K562 (cell line): ENCODE measurements at regions not wholly inside any gene's neighbourhood (a gene's known extent, or its start where the extent isn't known, plus 50 kb on each side); places are given as distances from the start of the nearest gene placed in this dataset.
A peak's percentile ranks its signal among the peaks of the same experiment; 100 is the strongest.

Experiments used
- ATAC-seq: fragments of 200-7000 bp; cut with Tn5 transposase; 3 replicates; pipeline ENCODE4 v1.9.1; 2020; ENCODE audit warnings: moderate library complexity
- BruUV-seq: library from RNA; stranded (reverse); fragments of 400-500 nt; replicated peaks from 2 replicates; lab custom pipeline; 2021; lab: Mats Ljungman, UMichigan
- CTCF ChIA-PET: fragments of 300-600 bp; formaldehyde crosslinking; extraction: SDS; loops from one replicate; lab custom pipeline; 2021; ENCODE audit warnings: low intra/inter-chr PET ratio; lab: Yijun Ruan, JAX
- POLR2A ChIA-PET: fragments of 300-600, 350-650 bp; sonication (Branson Sonifier 250); formaldehyde crosslinking; extraction: SDS; loops from one replicate; lab custom pipeline; 2021; ENCODE audit warnings: antibody characterized with exemption, inconsistent platforms; lab: Yijun Ruan, JAX
- DNase-seq, 4 experiments: peaks; one replicate each; pipeline versions ENCODE4 v3.0.0 to v3.0.0-alpha.2; 2011 to 2018; ENCODE audit warnings: low spot score in 3 of 4, mixed read lengths in 3 of 4; ENCODE audit errors: extremely low read depth in 1 of 4
- FAIRE-seq: peaks from 2 replicates; lab custom pipeline; 2011; peaks lifted over from hg19 to GRCh38; lab: Jason Lieb, UNC
- H2AFZ ChIP-seq: 2 replicates; pipeline ENCODE4 v1.6.0; 2011; ENCODE audit warnings: low read depth, low read length, control low read depth, inconsistent platforms
- H3K27ac ChIP-seq: fragments of 200-600 bp; 3 replicates; pipeline ENCODE4 v1.8.0; 2011; ENCODE audit warnings: low read depth, mild to moderate bottlenecking, control low read depth, inconsistent platforms, low read length, moderate library complexity, mixed read lengths; ENCODE audit errors: extremely low read depth
- H3K27me3 ChIP-seq, 2 experiments: fragments of 300-600 bp in 1 of 2; 2 replicates in 1 of 2; 3 replicates in 1 of 2; pipeline versions ENCODE4 v1.6.0 to v1.8.0; 2011; ENCODE audit warnings: inconsistent platforms in 2 of 2, low read length in 2 of 2, mild to moderate bottlenecking in 1 of 2, mixed read lengths in 1 of 2, moderate library complexity in 1 of 2; ENCODE audit not compliant: control insufficient read depth in 2 of 2, insufficient read depth in 2 of 2
- H3K36me3 ChIP-seq: fragments of 300-600 bp; 3 replicates; pipeline ENCODE4 v1.8.0; 2011; ENCODE audit warnings: mild to moderate bottlenecking, low read length, inconsistent platforms; ENCODE audit not compliant: control insufficient read depth, insufficient read depth
- H3K4me1 ChIP-seq, 2 experiments: fragments of 200-600 bp in 1 of 2; replicated peaks in 1 of 2; 2 replicates in 1 of 2; 3 replicates in 1 of 2; pipeline versions ENCODE4 v1.5.1 to v1.8.0; 2011; ENCODE audit warnings: inconsistent platforms in 2 of 2, low read length in 2 of 2, mild to moderate bottlenecking in 1 of 2, mixed read lengths in 1 of 2, moderate library complexity in 1 of 2; ENCODE audit not compliant: control insufficient read depth in 2 of 2, insufficient read depth in 2 of 2
- H3K4me2 ChIP-seq: 2 replicates; pipeline ENCODE4 v1.6.1; 2011; ENCODE audit warnings: low read length, control low read depth, inconsistent platforms, mixed read lengths; ENCODE audit not compliant: insufficient read depth
- H3K4me3 ChIP-seq: fragments of 200-600 bp; sonication (generic), shearing (Covaris generic); 2 replicates; pipeline ENCODE4 v1.5.1; 2016; ENCODE audit warnings: control low read depth, inconsistent platforms
- H3K79me2 ChIP-seq: fragments of 200-600 bp; 3 replicates; pipeline ENCODE4 v1.8.0; 2011; ENCODE audit warnings: low read length, inconsistent platforms; ENCODE audit not compliant: control insufficient read depth, insufficient read depth
- H3K9ac ChIP-seq, 2 experiments: 2 replicates each; pipeline versions ENCODE4 v1.6.0 to v1.6.1; 2011; ENCODE audit warnings: low read depth in 2 of 2, low read length in 2 of 2, control low read depth in 1 of 2, inconsistent platforms in 1 of 2, mild to moderate bottlenecking in 1 of 2, mixed read lengths in 1 of 2; ENCODE audit not compliant: insufficient read depth in 1 of 2
- H3K9me1 ChIP-seq: one replicate; pipeline ENCODE4 v1.6.0; 2011; ENCODE audit warnings: inconsistent platforms, mild to moderate bottlenecking, low read length, moderate library complexity; ENCODE audit not compliant: control insufficient read depth, insufficient read depth
- H3K9me3 ChIP-seq: replicated peaks from 2 replicates; pipeline ENCODE4 v1.5.1; 2011; ENCODE audit warnings: low read depth, low read length, inconsistent platforms; ENCODE audit not compliant: control insufficient read depth, insufficient read depth
- H4K20me1 ChIP-seq: replicated peaks from 2 replicates; pipeline ENCODE4 v1.6.1; 2011; ENCODE audit warnings: low read length, inconsistent platforms, mixed read lengths; ENCODE audit not compliant: control insufficient read depth, insufficient read depth
- ARHGAP35 ChIP-seq: fragments of 450-650 bp; IDR thresholded peaks from 2 replicates; pipeline ENCODE4 v1.6.1; 2018; ENCODE audit not compliant: partially characterized antibody
- CEBPB ChIP-seq: fragments of 450-650 bp; IDR thresholded peaks from 2 replicates; pipeline ENCODE4 v1.6.1; 2016; ENCODE audit warnings: missing genetic modification characterization, missing compliant biosample characterization
- CEBPG ChIP-seq, 3 experiments: fragments of 200-800 bp in 1 of 3; sonication (Bioruptor generic) in 1 of 3; sonication (generic) in 1 of 3; formaldehyde crosslinking in 1 of 3; IDR thresholded peaks in 2 of 3; conservative IDR thresholded peaks in 1 of 3; 2 replicates each; pipeline versions ENCODE4 v1.6.1 to v1.8.0; 2016 to 2022; ENCODE audit warnings: missing compliant biosample characterization in 2 of 3, missing genetic modification characterization in 2 of 3, mild to moderate bottlenecking in 1 of 3, missing genetic modification reagents in 1 of 3
- E2F5 ChIP-seq: sonication (generic); formaldehyde crosslinking; IDR thresholded peaks from 2 replicates; pipeline ENCODE4 v1.8.0; 2022; ENCODE audit warnings: mild to moderate bottlenecking, missing genetic modification reagents
- EP300 ChIP-seq: IDR thresholded peaks from 2 replicates; pipeline ENCODE4 v1.6.1; 2012; ENCODE audit warnings: low read length, improper control_type of control experiment
- JUNB ChIP-seq: fragments of 450-650 bp; formaldehyde crosslinking; conservative IDR thresholded peaks from 2 replicates; pipeline ENCODE4 v1.4.0; 2020; ENCODE audit warnings: mild to moderate bottlenecking
- NFIC ChIP-seq: fragments of 450-650 bp; IDR thresholded peaks from 2 replicates; pipeline ENCODE4 v1.6.1; 2017; ENCODE audit warnings: mild to moderate bottlenecking, inconsistent platforms
- NR1H2 ChIP-seq: sonication (generic); formaldehyde crosslinking; IDR thresholded peaks from 2 replicates; pipeline ENCODE4 v1.4.0; 2020; ENCODE audit warnings: mild to moderate bottlenecking, missing genetic modification reagents
- POLR2H ChIP-seq: IDR thresholded peaks from 2 replicates; pipeline ENCODE4 v1.6.1; 2016; ENCODE audit warnings: missing genetic modification characterization, low read depth, mild to moderate bottlenecking, control low read depth, missing compliant biosample characterization, moderate library complexity
- PTBP1 ChIP-seq: fragments of 200-400 bp; formaldehyde crosslinking; IDR thresholded peaks from 2 replicates; pipeline ENCODE4 v1.6.1; 2017; ENCODE audit warnings: low read depth, low read length
- RAD51 ChIP-seq: fragments of 450-650 bp; IDR thresholded peaks from 2 replicates; pipeline ENCODE4 v1.7.1; 2016; ENCODE audit warnings: low read depth, mild to moderate bottlenecking, borderline replicate concordance
- in situ Hi-C: fragments of 300-500 bp; cut with MboI; formaldehyde crosslinking; loops from 4 replicates; pipeline ENCODE4 v1.15.0; 2018; ENCODE audit warnings: inconsistent platforms, mixed read lengths
- intact Hi-C: fragments of 100-400 bp; cut with micrococcal nuclease; formaldehyde crosslinking; loops from 2 replicates; pipeline ENCODE4 v1.14.2; 2022

- TF ChIP-seq ARHGAP35 (no peak), CEBPG (CRISPR knock-in tag; IDR thresholded peaks at IDR 0.05) (no peak), CEBPG (tag; conservative IDR thresholded peaks at IDR 0.05 in 1 of 2, IDR thresholded peaks at IDR 0.05 in 1 of 2) (peak in 1 of 2 experiments; percentile 31; a peak in 1 of 4 replicates), POLR2H (tag) (0 out of 2 replicates have a peak, but pooled peaks have one; percentile 42), CEBPB (tag) (peak; percentile 29; the same call in 1 of the 2 replicates), PTBP1 (no peak), NR1H2 (CRISPR knock-in tag) (no peak), EP300 (no peak), JUNB (CRISPR knock-in tag) (no peak), E2F5 (CRISPR knock-in tag) (no peak), RAD51 (no peak), NFIC (no peak)
- TSS peak; percentile 68 for BruUV-seq
- no peaks in the 10 kb centered on the region for H3K9me3 ChIP-seq
- no peak for DNase-seq
- no peak overlapping the region for H2AFZ ChIP-seq
- no peak overlapping the region for H3K4me3 ChIP-seq
- no peak overlapping the region for H3K9ac ChIP-seq
- intact Hi-C loops (no loop called here), in situ Hi-C loops (no loop called here)
- no peaks in the 10 kb centered on the region for H3K36me3 ChIP-seq
- no peaks in the 10 kb centered on the region for H3K9me1 ChIP-seq
- ChIA-PET CTCF (no interaction called here), POLR2A (no interaction called here)
- ATAC-seq: no peak
- H3K79me2 ChIP-seq: no peaks in the 10 kb centered on the region
- H3K27ac ChIP-seq: no peak overlapping the region
- H3K4me1 ChIP-seq: no peaks in the 10 kb centered on the region
- FAIRE-seq: no peak
- no peak overlapping the region for H3K4me2 ChIP-seq
- H3K27me3 ChIP-seq: no peaks in the 10 kb centered on the region
- H4K20me1 ChIP-seq: no peaks in the 10 kb centered on the region
Measured at GRCh38 chr6:22349528-22349927, 52.7 kb upstream of the PRL start.
